Activated CD4-positive, alpha-beta T cell treated with anti-CD3 and anti-CD28 coated beads, Interleukin-2, amount 50 U/mL, for 48 hours (primary cell): ENCODE measurements at regions not wholly inside any gene's neighbourhood (a gene's known extent, or its start where the extent isn't known, plus 50 kb on each side); places are given as distances from the start of the nearest gene placed in this dataset.
A peak's percentile ranks its signal among the peaks of the same experiment; 100 is the strongest.
"Not testable (repeated sequence)": the region's sequence is repeated elsewhere in the genome, so short reads cannot be mapped to it uniquely, and the experiment has no call there.

Experiments used
- DNase-seq, 2 experiments: peaks; one replicate each; pipeline ENCODE4 v3.0.0-alpha.2; 2020

DNA sequence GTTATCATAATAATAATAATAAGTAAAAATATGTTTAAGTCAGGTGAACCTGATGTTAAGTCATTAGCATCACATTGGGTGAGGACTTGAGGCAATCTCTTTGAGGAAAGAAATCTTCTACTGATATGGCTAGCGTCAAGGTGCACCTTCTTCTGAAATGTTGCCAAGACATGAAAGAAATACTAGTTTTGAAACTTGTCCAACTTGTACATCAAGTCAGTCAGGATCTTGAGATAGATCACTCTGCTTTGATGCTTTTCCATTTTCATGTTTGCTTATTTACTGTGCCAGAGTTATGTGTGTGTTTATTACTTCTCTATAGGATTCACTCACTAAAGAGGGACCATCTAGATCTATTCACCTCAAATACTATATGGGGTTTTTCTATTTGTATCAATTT is 90.0 kb upstream of the USP15 start:
- no peak for DNase-seq

DNA sequence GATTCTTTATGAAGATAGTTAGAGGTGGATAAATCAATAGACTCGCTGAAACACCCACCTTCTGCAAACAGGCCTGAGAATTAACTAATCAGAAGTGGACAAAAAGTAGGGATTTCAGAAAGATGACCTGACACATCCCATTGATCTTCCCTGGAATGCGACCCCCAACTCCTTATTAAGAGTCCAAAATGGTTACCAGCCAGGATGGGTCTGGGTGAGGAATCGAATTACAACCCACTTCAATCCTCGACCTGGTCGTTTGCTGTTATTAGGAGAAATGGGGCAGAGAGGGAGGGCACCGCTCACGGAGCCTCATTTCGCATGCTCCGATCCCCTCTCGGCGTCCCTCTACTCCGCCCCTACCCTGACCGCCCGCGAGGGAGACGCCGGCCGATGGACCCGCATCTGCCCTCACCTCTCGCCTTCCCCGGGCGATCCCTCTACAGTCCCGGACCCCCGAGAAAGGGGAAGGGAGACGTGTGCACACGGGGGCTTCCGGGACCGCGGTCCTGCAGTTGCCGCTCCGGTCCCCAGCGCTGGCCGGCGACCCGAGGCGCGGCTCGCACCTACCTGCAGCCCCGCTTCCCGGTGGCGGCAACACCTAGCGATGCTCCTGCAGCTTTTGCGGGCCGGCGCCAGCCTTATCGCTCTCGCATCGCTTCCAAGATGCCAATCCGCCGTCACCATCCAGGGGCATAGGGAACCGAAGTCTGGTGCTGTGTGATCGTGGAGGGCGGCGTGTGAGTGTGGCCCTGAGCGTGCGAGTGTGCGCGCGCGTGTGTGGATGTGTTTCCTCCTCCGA is 69.3 kb upstream of the USP15 start:
- DNase-seq, result peak; percentile 0 to 20

DNA sequence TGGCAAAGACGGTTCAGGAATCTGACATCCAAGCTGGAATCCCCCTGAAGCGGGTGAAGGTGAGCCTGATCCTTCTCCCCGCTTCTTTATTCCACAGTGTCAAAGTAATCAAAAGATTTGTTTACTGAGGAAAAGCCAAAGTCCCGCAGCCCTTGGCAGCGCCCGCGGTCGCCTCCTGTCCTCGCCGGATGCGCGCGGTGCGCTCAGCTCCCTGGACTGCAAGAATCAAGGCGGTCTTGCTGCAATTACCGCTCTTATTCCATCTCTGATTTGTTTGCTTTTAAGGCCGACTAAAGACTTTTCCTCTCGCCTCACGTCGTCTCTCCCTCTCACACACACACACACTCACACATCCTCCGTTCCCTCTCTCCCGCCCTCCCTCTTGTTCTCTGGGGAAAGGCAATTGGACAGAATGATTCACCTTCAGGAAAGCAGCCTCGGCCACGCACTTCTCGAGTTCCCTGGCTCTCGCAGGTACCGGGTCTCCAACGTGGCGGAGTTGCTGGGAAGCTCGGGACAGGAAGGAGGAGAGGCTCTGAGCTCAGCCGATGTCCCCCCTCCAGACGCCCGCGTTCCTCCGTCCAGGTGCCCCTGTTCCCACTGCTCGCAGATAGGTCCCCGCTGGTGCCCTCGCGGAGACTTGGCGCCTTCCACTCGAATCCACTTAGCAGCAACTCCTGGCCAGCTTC is 68.6 kb upstream of the USP15 start:
- peak; percentile 19 to 30 for DNase-seq

DNA sequence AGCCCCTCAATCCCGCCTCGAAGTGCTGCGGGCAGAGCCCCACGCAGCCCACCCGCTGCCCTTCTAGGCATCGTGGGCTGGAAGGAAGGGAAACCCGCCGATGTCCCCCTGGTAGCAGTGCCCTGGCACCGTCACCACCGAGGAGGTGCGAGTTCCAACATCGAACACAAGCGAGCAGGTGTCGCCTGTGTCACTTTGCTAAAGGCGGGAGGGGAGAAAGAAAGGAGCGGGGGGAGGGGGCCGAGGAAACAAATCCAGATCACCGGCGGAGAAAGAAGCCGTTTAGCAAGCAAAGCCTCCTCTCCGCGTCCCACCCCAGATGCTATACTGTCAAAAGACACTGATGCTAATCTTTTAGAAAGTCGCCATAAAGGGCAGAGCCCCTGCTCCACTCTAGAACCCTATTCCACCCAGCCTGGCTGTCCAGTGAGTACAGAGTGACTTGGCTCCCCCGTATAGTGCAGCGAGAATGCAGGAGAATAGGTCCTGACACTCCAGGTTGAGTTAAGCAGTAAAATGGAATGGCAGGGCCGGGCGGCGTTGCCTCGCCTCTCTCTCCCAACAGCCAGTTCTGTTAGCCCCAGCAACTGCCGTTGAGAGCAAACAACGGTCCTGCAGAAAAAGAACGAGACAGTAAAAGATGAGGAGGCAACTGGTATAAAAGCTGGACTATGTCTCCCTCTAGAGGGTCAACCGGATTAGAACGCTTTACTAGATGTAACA is 67.9 kb upstream of the USP15 start:
- peak; percentile 38 to 39 for DNase-seq

DNA sequence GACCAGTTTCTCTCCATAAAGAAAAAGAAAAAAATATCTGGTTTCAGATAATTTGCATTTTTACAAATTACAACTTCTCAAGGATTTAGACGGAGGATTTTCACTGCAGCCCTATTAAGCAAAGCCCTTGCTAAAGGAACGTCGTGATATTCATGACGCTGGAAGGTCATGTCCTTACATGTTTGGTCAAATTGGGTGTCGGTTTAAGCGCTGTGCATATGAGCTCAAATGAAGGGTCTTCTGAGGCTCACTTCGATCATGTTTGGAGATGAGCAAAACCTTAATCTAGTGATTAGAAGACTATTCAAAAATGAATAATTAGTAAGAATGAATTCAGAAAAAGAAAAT is 67.3 kb upstream of the USP15 start:
- no peak for DNase-seq

DNA sequence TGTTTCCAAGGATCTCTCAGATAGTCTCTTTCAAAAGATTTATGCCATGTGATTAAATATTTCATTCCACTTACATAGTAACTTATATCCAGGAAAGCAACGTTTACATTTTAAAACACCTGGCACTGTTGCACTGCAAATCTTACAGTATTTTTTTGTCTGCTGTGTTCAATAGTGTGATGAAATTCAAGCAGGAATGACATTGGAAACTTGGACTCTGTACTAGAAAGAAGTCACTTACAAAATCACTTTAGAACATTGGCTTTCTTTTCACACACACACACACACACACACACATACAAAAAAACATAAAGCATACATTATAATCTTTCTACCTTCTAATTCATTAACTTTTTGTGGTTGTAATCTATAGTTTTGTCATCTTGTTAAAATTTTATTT is 66.2 kb upstream of the USP15 start:
- DNase-seq, result no peak

DNA sequence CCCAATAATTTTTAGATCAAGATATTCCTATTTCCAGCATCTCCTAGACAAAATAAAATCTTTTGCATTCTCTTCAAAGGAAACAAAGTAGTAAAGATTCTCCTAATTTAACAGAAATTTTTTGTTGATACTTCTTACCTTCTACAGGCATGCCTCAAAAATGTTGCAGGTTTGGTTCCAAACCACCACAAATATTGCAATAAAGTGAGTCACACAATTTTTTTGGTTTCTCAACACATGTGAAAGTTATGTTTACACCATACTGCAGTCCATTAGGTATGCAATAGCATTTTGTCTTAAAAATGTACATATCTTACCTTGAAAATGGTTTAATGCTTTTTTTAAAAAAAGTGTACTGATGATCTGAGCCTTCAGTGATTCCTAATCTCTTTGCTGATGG is 65.6 kb upstream of the USP15 start:
- DNase-seq, result no peak

DNA sequence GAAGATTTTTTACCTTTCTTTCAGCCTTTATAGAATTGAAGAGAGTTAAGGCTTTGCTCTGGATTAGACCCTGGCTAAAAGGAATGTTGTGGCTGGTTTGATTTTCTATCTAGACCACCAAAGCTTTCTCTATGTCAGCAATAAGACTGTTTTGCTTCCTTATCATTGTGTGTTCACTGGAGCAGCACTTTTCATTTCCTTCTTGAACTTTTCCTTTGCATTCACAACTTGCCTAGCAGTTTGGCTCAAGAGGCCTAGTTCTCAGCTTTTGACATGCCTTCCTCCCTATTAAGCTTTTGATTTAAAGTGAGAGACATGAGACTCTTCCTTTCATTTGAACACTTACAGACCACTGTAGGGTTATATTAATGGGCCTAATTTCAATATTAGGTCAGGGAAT is 64.1 kb upstream of the USP15 start:
- no peak for DNase-seq

DNA sequence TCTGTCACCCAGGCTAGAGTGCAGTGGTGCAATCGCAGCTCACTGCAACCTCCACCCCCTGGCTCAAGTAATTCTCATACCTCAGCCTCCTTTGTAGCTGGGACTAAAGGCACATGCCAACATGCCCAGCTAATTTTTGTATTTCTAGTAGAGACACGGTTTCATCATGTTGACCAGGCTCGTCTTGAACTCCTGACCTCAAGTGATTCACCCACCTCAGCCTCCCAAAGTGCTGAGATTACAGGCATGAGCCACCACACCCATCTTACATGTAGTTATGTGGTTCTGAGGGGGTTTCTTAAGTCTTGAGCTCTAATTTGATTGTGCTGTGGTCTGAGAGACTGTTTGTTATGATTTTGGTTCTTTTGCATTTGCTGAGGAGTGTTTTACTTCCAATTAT is 57.3 kb upstream of the USP15 start:
- not testable (repeated sequence) for DNase-seq

DNA sequence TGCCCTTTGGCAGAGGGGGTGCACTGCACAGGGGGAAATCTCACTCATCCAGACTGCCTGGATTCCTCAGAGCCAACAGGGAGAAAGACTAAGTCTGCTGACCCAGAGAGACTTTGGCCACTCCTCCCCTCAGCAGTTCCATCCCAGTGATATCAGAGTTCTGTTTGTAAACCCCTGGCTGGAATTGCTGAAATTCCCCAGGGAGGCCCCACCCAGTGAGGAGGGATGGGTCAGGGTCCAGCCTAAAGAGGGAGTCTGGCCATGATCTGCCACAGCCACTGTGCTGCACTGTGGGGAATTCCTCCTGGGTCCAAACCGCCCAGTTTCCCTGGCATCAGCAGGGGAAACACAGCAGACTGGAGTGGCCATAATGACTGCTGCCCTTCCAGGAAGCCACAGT is 54.9 kb upstream of the USP15 start:
- no peak for DNase-seq

DNA sequence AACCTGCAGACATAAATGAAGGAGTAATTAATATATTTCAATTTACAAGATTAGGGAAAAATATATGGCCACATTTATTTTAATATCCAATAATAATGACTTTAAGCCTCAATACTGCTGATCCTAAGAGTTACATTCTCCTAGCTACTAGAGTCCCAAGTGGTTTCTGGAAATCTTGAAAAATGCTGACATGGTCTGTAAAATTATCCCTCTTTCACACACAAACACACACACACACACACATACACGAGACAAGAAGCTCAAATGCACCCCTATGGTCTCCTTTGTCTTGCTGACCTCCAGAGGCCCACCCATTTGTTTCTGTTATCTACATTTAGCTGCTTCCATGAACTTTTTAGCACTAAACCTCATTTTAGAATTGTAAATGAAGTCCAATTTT is 53.0 kb upstream of the USP15 start:
- no peak for DNase-seq
